Right lobe of liver (tissue), 6 donors: ENCODE measurements at regions not wholly inside any gene's neighbourhood (a gene's known extent, or its start where the extent isn't known, plus 50 kb on each side); places are given as distances from the start of the nearest gene placed in this dataset.
"Not testable (repeated sequence)": the region's sequence is repeated elsewhere in the genome, so short reads cannot be mapped to it uniquely, and the experiment has no call there.

Source experiments
- ATAC-seq, 4 donors: fragments of 200-7000 bp; cut with Tn5 transposase; one replicate each; pipeline ENCODE4 v1.9.1; 2020; ENCODE audit warnings: mild to moderate bottlenecking in 4 of 4, moderate library complexity in 4 of 4
- DNase-seq, 3 donors: peaks; one replicate each; pipeline ENCODE4 v3.0.0-alpha.2; 2020
- H3K27ac ChIP-seq, 3 donors: fragments of 200-600 bp; one replicate each; pipeline ENCODE4 v1.8.0; 2022
- H3K27me3 ChIP-seq, 2 donors: fragments of 200-600 bp; one replicate each; pipeline ENCODE4 v1.8.0; 2022
- H3K36me3 ChIP-seq, 4 donors: fragments of 200-600 bp; sonication (generic) in 1 of 4; one replicate each; pipeline versions ENCODE4 v1.5.1 to v1.8.0; 2017 to 2022; ENCODE audit warnings: control low read depth in 1 of 4
- H3K4me1 ChIP-seq, 4 donors: fragments of 200-600 bp; sonication (generic) in 1 of 4; one replicate each; pipeline versions ENCODE4 v1.5.1 to v1.8.0; 2017 to 2022; ENCODE audit warnings: control low read depth in 1 of 4
- H3K4me3 ChIP-seq, 3 donors: fragments of 200-600 bp; one replicate each; pipeline ENCODE4 v1.8.0; 2022
- H3K9me3 ChIP-seq, 4 donors: fragments of 200-600 bp; sonication (generic) in 1 of 4; one replicate each; pipeline versions ENCODE4 v1.5.1 to v1.8.0; 2017 to 2022; ENCODE audit warnings: control low read depth in 1 of 4
- CTCF ChIP-seq, 4 donors: fragments of 200-600 bp in 3 of 4; fragments of 450-650 bp in 1 of 4; IDR thresholded peaks; one replicate each; pipeline versions ENCODE4 v1.5.1 to v1.8.0; 2016 to 2022; ENCODE audit warnings: antibody characterized with exemption in 4 of 4, mild to moderate bottlenecking in 2 of 4
- POLR2A ChIP-seq: fragments of 450-650 bp; IDR thresholded peaks from one replicate; pipeline ENCODE4 v1.6.1; 2017; ENCODE audit warnings: antibody characterized with exemption, mild to moderate bottlenecking
- WGBS: methylation state at CpG from one replicate; pipeline ENCODE4 v1.1.6; 2018; ENCODE audit warnings: low coverage, low lambda C conversion rate; ENCODE audit not compliant: insufficient coverage; ENCODE audit errors: missing lambda C conversion rate; 5-methylcytosine and 5-hydroxymethylcytosine counted together
- intact Hi-C, 2 donors: fragments of 100-400 bp; cut with DNase I; formaldehyde crosslinking; loops; one replicate each; pipeline versions ENCODE4 v1.11.2 to v1.14.1; 2022
- donor health status: DM: no; HTN: yes; CAD: no.
- donor health status: DM: no; HTN: no; CAD: no.
- donor health status: DM: no; HTN: no; CAD: no.
- donor health status: DM: no; HTN: yes; CAD: no.
- donor health status: DM: no; HTN: yes; CAD: no.

- no peaks in the 10 kb centered on the region for H3K27me3 ChIP-seq
- no peak overlapping the region for H3K27ac ChIP-seq
- no peaks in the 10 kb centered on the region for H3K4me1 ChIP-seq
- intact Hi-C loops, result no loop called here
- no peak for DNase-seq
- H3K9me3 ChIP-seq, result no peaks in the 10 kb centered on the region
- no peaks in the 10 kb centered on the region for H3K36me3 ChIP-seq
- TF ChIP-seq CTCF (IDR thresholded peaks at IDR 0.05) (no peak), POLR2A (no peak)
- WGBS, result 75% methylated on average over 5 of the region's 6 CpGs
- no peak for ATAC-seq
- no peak overlapping the region for H3K4me3 ChIP-seq
Observed at GRCh38 chr1:64343105-64343822, 126.7 kb upstream of the CACHD1 start.

GRCh38 chr1:64343823-64344190 is 126.1 kb upstream of the CACHD1 start:
- ATAC-seq, result no peak
- WGBS, result 29% methylated on average over 2 of the region's 3 CpGs

GRCh38 chr1:64348270-64348960 is 121.5 kb upstream of the CACHD1 start:
- 91% methylated on average over 4 of the region's 4 CpGs for WGBS

More at GRCh38 chr1:64343823-64344190, 126.1 kb upstream of the CACHD1 start:
- Histone ChIP-seq H3K27ac (no peak overlapping the region), H3K9me3 (no peaks in the 10 kb centered on the region), H3K27me3 (no peaks in the 10 kb centered on the region), H3K4me1 (no peaks in the 10 kb centered on the region), H3K36me3 (no peaks in the 10 kb centered on the region), H3K4me3 (no peak overlapping the region)
- no peak for DNase-seq
- TF ChIP-seq POLR2A (no peak), CTCF (IDR thresholded peaks at IDR 0.05) (no peak)
- intact Hi-C loops, result no loop called here

GRCh38 chr1:64348961-64349648 is 120.8 kb upstream of the CACHD1 start:
- Histone ChIP-seq H3K27me3 (no peaks in the 10 kb centered on the region), H3K27ac (no peak overlapping the region), H3K4me1 (no peaks in the 10 kb centered on the region), H3K9me3 (no peaks in the 10 kb centered on the region), H3K4me3 (no peak overlapping the region), H3K36me3 (no peaks in the 10 kb centered on the region)
- DNase-seq (no peak), ATAC-seq (no peak)
- intact Hi-C loops, result no loop called here
- no peak for TF ChIP-seq CTCF (IDR thresholded peaks at IDR 0.05)
- TF ChIP-seq POLR2A, result no peak
- WGBS, result 82% methylated on average over 6 of the region's 6 CpGs

More at GRCh38 chr1:64348270-64348960, 121.5 kb upstream of the CACHD1 start:
- DNase-seq, result no peak
- Histone ChIP-seq H3K9me3 (no peaks in the 10 kb centered on the region), H3K27ac (no peak overlapping the region), H3K27me3 (no peaks in the 10 kb centered on the region), H3K4me1 (no peaks in the 10 kb centered on the region), H3K36me3 (no peaks in the 10 kb centered on the region), H3K4me3 (no peak overlapping the region)
- no peak for ATAC-seq
- TF ChIP-seq CTCF (IDR thresholded peaks at IDR 0.05) (no peak), POLR2A (no peak)
- intact Hi-C loops, result no loop called here

GRCh38 chr1:64355534-64355933 is 114.4 kb upstream of the CACHD1 start:
- DNase-seq, H3K4me3 ChIP-seq, H3K27me3 ChIP-seq, H3K9me3 ChIP-seq, intact Hi-C loops, H3K27ac ChIP-seq, ATAC-seq, H3K36me3 ChIP-seq, H3K4me1 ChIP-seq: not testable (repeated sequence)
- 100% methylated on average over 1 of the region's 2 CpGs for WGBS
